Nephron (organoid): ENCODE measurements at regions not wholly inside any gene's neighbourhood (a gene's known extent, or its start where the extent isn't known, plus 50 kb on each side); places are given as distances from the start of the nearest gene placed in this dataset.

Source experiments
- H3K27ac Mint-ChIP-seq, 3 experiments: 2 replicates each; pipeline ENCODE4 v1.8.0; 2020; ENCODE audit warnings: mixed read lengths in 3 of 3, mild to moderate bottlenecking in 2 of 3, moderate library complexity in 1 of 3
- H3K27me3 Mint-ChIP-seq: 2 replicates; pipeline ENCODE4 v1.8.0; 2021; ENCODE audit warnings: low read depth, mild to moderate bottlenecking, moderate library complexity, mixed read lengths
- H3K36me3 Mint-ChIP-seq: 2 replicates; pipeline ENCODE4 v1.8.0; 2020; ENCODE audit warnings: low read depth, mixed read lengths
- H3K4me1 Mint-ChIP-seq: 2 replicates; pipeline ENCODE4 v1.8.0; 2020; ENCODE audit warnings: mixed read lengths
- H3K4me3 Mint-ChIP-seq, 3 experiments: 2 replicates each; pipeline ENCODE4 v1.8.0; 2020; ENCODE audit warnings: mild to moderate bottlenecking in 3 of 3, mixed read lengths in 3 of 3, moderate library complexity in 2 of 3
- H3K9me3 Mint-ChIP-seq: 2 replicates; pipeline ENCODE4 v1.8.0; 2020; ENCODE audit warnings: mixed read lengths
- TF ChIP-seq, protein P1 (sequence below), 3 experiments: fragments of 200-600 bp; sonication (generic); IDR thresholded peaks; one replicate each; pipeline ENCODE4 v1.5.0; 2021; ENCODE audit warnings: antibody characterized with exemption in 3 of 3; ENCODE audit not compliant: unreplicated experiment in 3 of 3

- no peaks in the 10 kb centered on the region for H3K36me3 Mint-ChIP-seq
- no peak overlapping the region for H3K4me3 Mint-ChIP-seq
- TF ChIP-seq, protein P1, sequence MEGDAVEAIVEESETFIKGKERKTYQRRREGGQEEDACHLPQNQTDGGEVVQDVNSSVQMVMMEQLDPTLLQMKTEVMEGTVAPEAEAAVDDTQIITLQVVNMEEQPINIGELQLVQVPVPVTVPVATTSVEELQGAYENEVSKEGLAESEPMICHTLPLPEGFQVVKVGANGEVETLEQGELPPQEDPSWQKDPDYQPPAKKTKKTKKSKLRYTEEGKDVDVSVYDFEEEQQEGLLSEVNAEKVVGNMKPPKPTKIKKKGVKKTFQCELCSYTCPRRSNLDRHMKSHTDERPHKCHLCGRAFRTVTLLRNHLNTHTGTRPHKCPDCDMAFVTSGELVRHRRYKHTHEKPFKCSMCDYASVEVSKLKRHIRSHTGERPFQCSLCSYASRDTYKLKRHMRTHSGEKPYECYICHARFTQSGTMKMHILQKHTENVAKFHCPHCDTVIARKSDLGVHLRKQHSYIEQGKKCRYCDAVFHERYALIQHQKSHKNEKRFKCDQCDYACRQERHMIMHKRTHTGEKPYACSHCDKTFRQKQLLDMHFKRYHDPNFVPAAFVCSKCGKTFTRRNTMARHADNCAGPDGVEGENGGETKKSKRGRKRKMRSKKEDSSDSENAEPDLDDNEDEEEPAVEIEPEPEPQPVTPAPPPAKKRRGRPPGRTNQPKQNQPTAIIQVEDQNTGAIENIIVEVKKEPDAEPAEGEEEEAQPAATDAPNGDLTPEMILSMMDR (IDR thresholded peaks at IDR 0.05; ENCODE audit: unreplicated experiment in 3 of 3) = no peak
- H3K27me3 Mint-ChIP-seq = peaks cover 15% of the 10 kb centered on the region
- peaks cover 17% of the 10 kb centered on the region for H3K4me1 Mint-ChIP-seq
- H3K9me3 Mint-ChIP-seq = no peaks in the 10 kb centered on the region
- peak overlapping the region in 2 of 3 experiments; percentile 5 to 6 for H3K27ac Mint-ChIP-seq
Measured at GRCh38 chr18:46295416-46295815, 191.2 kb downstream of the HAUS1 start.

DNA sequence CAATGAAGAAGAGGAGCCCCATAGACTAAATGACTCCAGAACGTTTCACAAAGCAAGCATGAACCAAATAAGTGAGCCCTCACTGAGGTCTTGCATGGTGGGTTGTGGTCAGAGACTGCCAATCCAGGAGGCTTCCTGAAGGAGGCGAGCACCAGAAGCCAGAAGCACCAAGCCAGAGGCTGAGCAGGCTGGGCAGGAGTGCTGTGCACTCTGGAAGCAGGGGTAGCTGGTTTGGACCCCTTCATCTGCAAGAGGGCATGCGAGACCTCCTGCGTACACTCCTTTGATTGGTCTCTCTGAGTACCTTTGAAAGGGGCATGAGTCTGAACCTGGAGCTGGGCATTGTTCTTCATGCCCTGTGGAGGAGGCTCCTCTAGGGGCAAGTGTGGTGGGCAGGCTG, 192.5 kb downstream of the HAUS1 start:
- TF ChIP-seq, protein P1 (IDR thresholded peaks at IDR 0.05; ENCODE audit: unreplicated experiment in 3 of 3) = no peak
- Mint-ChIP-seq H3K27me3 (peaks cover 19% of the 10 kb centered on the region), H3K4me3 (no peak overlapping the region), H3K27ac (no peak overlapping the region), H3K36me3 (no peaks in the 10 kb centered on the region), H3K4me1 (peaks cover 17% of the 10 kb centered on the region), H3K9me3 (no peaks in the 10 kb centered on the region)

DNA sequence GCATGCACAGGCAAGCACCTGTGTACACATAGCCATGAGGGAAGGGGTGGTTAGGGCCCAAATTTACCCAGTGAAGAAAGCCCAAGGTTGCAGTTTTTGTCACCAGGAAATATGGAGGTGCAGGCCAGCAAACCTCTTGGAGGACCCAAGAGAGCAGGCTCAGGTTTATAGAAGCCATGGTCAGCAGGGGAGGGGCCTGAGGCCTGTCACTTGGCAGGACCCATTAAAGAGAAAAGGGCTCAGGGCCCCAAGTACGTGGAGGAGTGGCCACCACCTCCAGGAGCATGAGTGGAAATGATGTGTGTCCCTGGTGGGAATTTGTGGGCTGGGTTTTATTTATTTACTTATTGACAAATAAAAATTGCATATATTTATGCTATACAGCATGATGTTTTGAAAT, 192.9 kb downstream of the HAUS1 start:
- H3K36me3 Mint-ChIP-seq = no peaks in the 10 kb centered on the region
- H3K27me3 Mint-ChIP-seq = peaks cover 23% of the 10 kb centered on the region
- peaks cover 17% of the 10 kb centered on the region for H3K4me1 Mint-ChIP-seq
- TF ChIP-seq, protein P1 (IDR thresholded peaks at IDR 0.05; ENCODE audit: unreplicated experiment in 3 of 3) = no peak
- H3K9me3 Mint-ChIP-seq = no peaks in the 10 kb centered on the region
- no peak overlapping the region for H3K27ac Mint-ChIP-seq
- no peak overlapping the region for H3K4me3 Mint-ChIP-seq

GRCh38 chr18:46297621-46298020, 193.4 kb downstream of the HAUS1 start:
- Mint-ChIP-seq H3K4me3 (no peak overlapping the region), H3K4me1 (peaks cover 17% of the 10 kb centered on the region), H3K36me3 (no peaks in the 10 kb centered on the region), H3K27ac (no peak overlapping the region), H3K9me3 (no peaks in the 10 kb centered on the region), H3K27me3 (peaks cover 26% of the 10 kb centered on the region)
- TF ChIP-seq, protein P1 (IDR thresholded peaks at IDR 0.05; ENCODE audit: unreplicated experiment in 3 of 3) = no peak

GRCh38 chr18:46298511-46298910, 194.3 kb downstream of the HAUS1 start:
- Mint-ChIP-seq H3K4me1 (peaks cover 17% of the 10 kb centered on the region), H3K9me3 (peaks cover under 1% of the 10 kb centered on the region), H3K27ac (no peak overlapping the region), H3K27me3 (peaks cover 30% of the 10 kb centered on the region), H3K36me3 (no peaks in the 10 kb centered on the region), H3K4me3 (no peak overlapping the region)
- TF ChIP-seq, protein P1 (IDR thresholded peaks at IDR 0.05; ENCODE audit: unreplicated experiment in 3 of 3) = no peak

DNA sequence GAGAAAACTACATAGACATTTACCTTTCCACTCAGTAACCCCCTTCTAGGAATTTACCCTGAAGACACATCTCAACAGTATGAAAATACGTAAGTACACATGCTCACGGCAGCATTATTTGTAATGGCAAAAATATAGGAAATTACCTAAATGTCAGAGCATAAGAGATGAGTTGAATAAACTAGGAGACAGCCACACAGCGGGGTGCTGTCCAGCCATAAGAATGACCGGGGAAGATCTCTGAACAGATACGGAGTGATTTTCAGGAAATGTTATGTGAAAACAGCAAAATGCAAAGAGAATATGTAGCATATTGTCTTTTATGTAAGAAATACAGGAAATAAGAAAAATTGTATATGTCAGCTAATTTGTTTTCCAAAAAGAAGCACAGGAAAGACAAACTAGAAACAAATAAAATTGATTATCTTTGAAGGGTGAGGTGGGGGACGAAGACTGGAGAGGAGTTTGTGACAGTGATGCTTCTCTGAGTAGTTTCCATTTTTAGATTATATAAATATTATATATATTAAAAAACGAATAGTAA, 195.4 kb downstream of the HAUS1 start:
- Mint-ChIP-seq H3K4me3 (no peak overlapping the region), H3K9me3 (peaks cover 2% of the 10 kb centered on the region), H3K27ac (no peak overlapping the region), H3K36me3 (no peaks in the 10 kb centered on the region), H3K27me3 (peaks cover 30% of the 10 kb centered on the region), H3K4me1 (peaks cover 9% of the 10 kb centered on the region)
- TF ChIP-seq, protein P1 (IDR thresholded peaks at IDR 0.05; ENCODE audit: unreplicated experiment in 3 of 3) = no peak
